HepG2 (cell line): ENCODE measurements at regions not wholly inside any gene's neighbourhood (a gene's known extent, or its start where the extent isn't known, plus 50 kb on each side); places are given as distances from the start of the nearest gene placed in this dataset.

Experiments
- ATAC-seq: fragments of 200-7000 bp; cut with Tn5 transposase; 3 replicates; pipeline ENCODE4 v1.9.1; 2020; ENCODE audit warnings: mild to moderate bottlenecking, moderate library complexity
- BruUV-seq: library from RNA; stranded (reverse); fragments of 400-500 nt; replicated peaks from 2 replicates; lab custom pipeline; 2021; lab: Mats Ljungman, UMichigan
- CTCF ChIA-PET: fragments of 300-600 bp; formaldehyde crosslinking; extraction: SDS; loops from one replicate; lab custom pipeline; 2021; ENCODE audit warnings: low total read pairs, inconsistent platforms, low intra/inter-chr PET ratio; lab: Yijun Ruan, JAX
- POLR2A ChIA-PET: fragments of 350-600 bp; sonication (Branson Sonifier 250); formaldehyde crosslinking; loops from one replicate; lab custom pipeline; 2020; ENCODE audit warnings: antibody characterized with exemption, inconsistent platforms; lab: Yijun Ruan, JAX
- DNase-seq: peaks from one replicate; pipeline ENCODE4 v3.0.0-alpha.2; 2015; ENCODE audit warnings: low spot score
- FAIRE-seq: peaks from 3 replicates; lab custom pipeline; 2011; peaks lifted over from hg19 to GRCh38; lab: Jason Lieb, UNC
- H2AFZ ChIP-seq: one replicate; pipeline ENCODE4 v1.6.1; 2011; ENCODE audit warnings: low read length, inconsistent platforms
- H3K27ac ChIP-seq: fragments of 300-600 bp; 3 replicates; pipeline ENCODE4 v1.8.0; 2011; ENCODE audit warnings: mixed run types, mild to moderate bottlenecking, mixed read lengths, low read length, inconsistent platforms; ENCODE audit not compliant: insufficient read depth; ENCODE audit errors: extremely low read length
- H3K27me3 ChIP-seq, 2 experiments: fragments of 200-600 bp in 1 of 2; 2 replicates in 1 of 2; 3 replicates in 1 of 2; pipeline versions ENCODE4 v1.6.0 to v1.8.0; 2011; ENCODE audit warnings: low read length in 2 of 2, mild to moderate bottlenecking in 2 of 2, moderate library complexity in 2 of 2, inconsistent platforms in 1 of 2; ENCODE audit not compliant: insufficient read depth in 2 of 2, control insufficient read depth in 1 of 2
- H3K36me3 ChIP-seq, 2 experiments: fragments of 200-600 bp in 1 of 2; replicated peaks in 1 of 2; 2 replicates in 1 of 2; 3 replicates in 1 of 2; pipeline versions ENCODE4 v1.5.1 to v1.8.0; 2011; ENCODE audit warnings: low read length in 2 of 2, inconsistent platforms in 1 of 2; ENCODE audit not compliant: insufficient read depth in 2 of 2, control insufficient read depth in 1 of 2
- H3K4me1 ChIP-seq: 2 replicates; pipeline ENCODE4 v1.5.1; 2012; ENCODE audit warnings: low read length, inconsistent platforms; ENCODE audit not compliant: insufficient read depth
- H3K4me2 ChIP-seq: 2 replicates; pipeline ENCODE4 v1.6.0; 2011; ENCODE audit warnings: low read depth, low read length, inconsistent platforms
- H3K4me3 ChIP-seq, 3 experiments: fragments of 200-600 bp in 1 of 3; sonication (generic), shearing (Covaris generic) in 1 of 3; replicated peaks in 1 of 3; 2 replicates each; pipeline ENCODE4 v1.5.1; 2011 to 2016; ENCODE audit warnings: low read length in 3 of 3, inconsistent platforms in 2 of 3, low read depth in 2 of 3, mild to moderate bottlenecking in 2 of 3, control low read depth in 1 of 3, mixed read lengths in 1 of 3; ENCODE audit not compliant: insufficient read depth in 1 of 3
- H3K79me2 ChIP-seq: one replicate; pipeline ENCODE4 v1.6.1; 2011; ENCODE audit warnings: low read length, inconsistent platforms; ENCODE audit not compliant: insufficient read depth
- H3K9ac ChIP-seq: 2 replicates; pipeline ENCODE4 v1.6.0; 2011; ENCODE audit warnings: mild to moderate bottlenecking, low read depth, low read length, inconsistent platforms; ENCODE audit not compliant: insufficient read depth
- H3K9me3 ChIP-seq: 2 replicates; pipeline ENCODE4 v1.5.1; 2012; ENCODE audit warnings: mild to moderate bottlenecking, low read length
- H4K20me1 ChIP-seq: 2 replicates; pipeline ENCODE4 v1.6.0; 2011; ENCODE audit warnings: inconsistent platforms, mild to moderate bottlenecking, low read length, moderate library complexity; ENCODE audit not compliant: insufficient read depth
- ARNTL ChIP-seq: sonication (generic); formaldehyde crosslinking; IDR thresholded peaks from 2 replicates; pipeline ENCODE4 v1.4.0; 2020; ENCODE audit warnings: mild to moderate bottlenecking, missing genetic modification reagents
- CSRNP2 ChIP-seq: sonication (generic); formaldehyde crosslinking; conservative IDR thresholded peaks from 2 replicates; pipeline ENCODE4 v1.8.0; 2022; ENCODE audit warnings: low read depth, missing genetic modification reagents
- HNRNPUL1 ChIP-seq: fragments of 200-400 bp; formaldehyde crosslinking; IDR thresholded peaks from 2 replicates; pipeline ENCODE4 v1.6.1; 2017; ENCODE audit warnings: low read depth, mild to moderate bottlenecking, low read length, moderate library complexity
- NBN ChIP-seq: fragments of 450-650 bp; conservative IDR thresholded peaks from 2 replicates; pipeline ENCODE4 v1.6.1; 2017
- PAXIP1 ChIP-seq: sonication (generic); formaldehyde crosslinking; conservative IDR thresholded peaks from 2 replicates; pipeline ENCODE4 v1.4.0; 2020; ENCODE audit warnings: mild to moderate bottlenecking, missing genetic modification reagents, moderate library complexity
- RBAK ChIP-seq: sonication (generic); formaldehyde crosslinking; IDR thresholded peaks from 2 replicates; pipeline ENCODE4 v1.5.1; 2020; ENCODE audit warnings: mild to moderate bottlenecking, missing genetic modification reagents
- SALL2 ChIP-seq: sonication (generic); formaldehyde crosslinking; IDR thresholded peaks from 2 replicates; pipeline ENCODE4 v1.8.1; 2023; ENCODE audit warnings: mild to moderate bottlenecking, missing genetic modification reagents, inconsistent platforms
- ZBTB8A ChIP-seq: sonication (generic); formaldehyde crosslinking; IDR thresholded peaks from 2 replicates; pipeline ENCODE4 v1.4.0; 2020; ENCODE audit warnings: mild to moderate bottlenecking, low read depth, missing genetic modification reagents, borderline replicate concordance
- ZFP1 ChIP-seq: IDR thresholded peaks from 2 replicates; pipeline ENCODE4 v1.6.1; 2016
- ZFY ChIP-seq: sonication (generic); formaldehyde crosslinking; IDR thresholded peaks from 2 replicates; pipeline ENCODE4 v1.4.0; 2020; ENCODE audit warnings: missing genetic modification reagents
- ZNF468 ChIP-seq: sonication (generic); formaldehyde crosslinking; IDR thresholded peaks from 2 replicates; pipeline ENCODE4 v1.8.0; 2022; ENCODE audit warnings: mild to moderate bottlenecking, moderate library complexity, missing genetic modification reagents
- ZNF512 ChIP-seq: sonication (generic); formaldehyde crosslinking; IDR thresholded peaks from 2 replicates; pipeline ENCODE4 v1.4.0; 2020; ENCODE audit warnings: mild to moderate bottlenecking, missing genetic modification reagents
- ZNF530 ChIP-seq: sonication (generic); formaldehyde crosslinking; IDR thresholded peaks from 2 replicates; pipeline ENCODE4 v1.5.0; 2020; ENCODE audit warnings: low read depth, mild to moderate bottlenecking, missing genetic modification reagents
- ZNF549 ChIP-seq: sonication (generic); formaldehyde crosslinking; IDR thresholded peaks from 2 replicates; pipeline ENCODE4 v1.5.0; 2020; ENCODE audit warnings: missing genetic modification reagents
- ZNF670 ChIP-seq: sonication (generic); formaldehyde crosslinking; IDR thresholded peaks from 2 replicates; pipeline ENCODE4 v1.8.0; 2022; ENCODE audit warnings: mild to moderate bottlenecking, missing genetic modification reagents, borderline replicate concordance
- ZSCAN12 ChIP-seq: sonication (generic); formaldehyde crosslinking; IDR thresholded peaks from 2 replicates; pipeline ENCODE4 v1.9.0; 2021; ENCODE audit warnings: mild to moderate bottlenecking, missing genetic modification reagents
- WGBS: methylation state at CpG from one replicate; pipeline ENCODE4 v1.1.6; 2017; ENCODE audit warnings: low lambda C conversion rate; 5-methylcytosine and 5-hydroxymethylcytosine counted together
- in situ Hi-C: cut with HindIII; loops from 2 replicates; pipeline ENCODE4 v1.10.0; 2017; ENCODE audit warnings: low pct_unique_long_range_greater_than_20kb; ENCODE audit not compliant: extremely low pct_ligation_motif_present
- intact Hi-C: fragments of 100-400 bp; cut with micrococcal nuclease; formaldehyde crosslinking; loops from one replicate; pipeline ENCODE4 v1.10.0; 2022; ENCODE audit not compliant: unreplicated experiment

GRCh38 chr17:27984404-27984803 is 58.1 kb upstream of the NLK start:
- ATAC-seq (no peak), FAIRE-seq (no peak), DNase-seq (no peak)
- 37% methylated on average over 7 of the region's 7 CpGs for WGBS
- Histone ChIP-seq H3K9ac (no peak overlapping the region), H3K9me3 (no peaks in the 10 kb centered on the region), H3K4me1 (peaks cover 7% of the 10 kb centered on the region), H3K79me2 (no peaks in the 10 kb centered on the region), H3K27ac (no peak overlapping the region), H2AFZ (no peak overlapping the region), H3K36me3 (no peaks in the 10 kb centered on the region), H3K27me3 (no peaks in the 10 kb centered on the region; a peak in 1 of 5 replicates), H3K4me3 (no peak overlapping the region), H4K20me1 (no peaks in the 10 kb centered on the region), H3K4me2 (no peak overlapping the region)
- intact Hi-C loops = no loop called here
- POLR2A ChIA-PET = no interaction called here
- CTCF ChIA-PET = no interaction called here
- no peak for TF ChIP-seq CSRNP2
- TF ChIP-seq ZSCAN12 (CRISPR knock-in tag) = no peak
- no peak for TF ChIP-seq RBAK (CRISPR knock-in tag)
- TF ChIP-seq ZNF670 (CRISPR knock-in tag) = no peak
- no peak for TF ChIP-seq SALL2 (CRISPR knock-in tag)
- no peak for TF ChIP-seq ARNTL (CRISPR knock-in tag)
- TF ChIP-seq ZFP1 (CRISPR knock-in tag) = no peak
- TF ChIP-seq ZNF530 (CRISPR knock-in tag) = no peak
- TF ChIP-seq NBN = no peak
- no peak for TF ChIP-seq ZNF512
- TF ChIP-seq ZBTB8A (CRISPR knock-in tag) = no peak
- TF ChIP-seq HNRNPUL1 = no peak
- TF ChIP-seq ZNF549 (CRISPR knock-in tag) = no peak
- no peak for TF ChIP-seq ZNF468 (CRISPR knock-in tag)
- TF ChIP-seq PAXIP1 (CRISPR knock-in tag) = no peak
- no peak for TF ChIP-seq ZFY (CRISPR knock-in tag)
- BruUV-seq = no TSS peak
- in situ Hi-C loops = no loop called here
